ENCODE measurements at regions not wholly inside any gene's neighbourhood (a gene's known extent, or its start where the extent isn't known, plus 50 kb on each side); places are given as distances from the start of the nearest gene placed in this dataset.

GRCh38 chr18:76722224-76723061 lies 99.9 kb upstream of the ZNF236 start:
- no peak for TF ChIP-seq CTCF (IDR thresholded peaks at IDR 0.05)
- TF ChIP-seq POLR2A (IDR thresholded peaks at IDR 0.05): no peak
- no peak for TF ChIP-seq POLR2AphosphoS5 (IDR thresholded peaks at IDR 0.05)

All from sigmoid colon (tissue), 4 donors.